GM19455 (cell line): ENCODE measurements at regions not wholly inside any gene's neighbourhood (a gene's known extent, or its start where the extent isn't known, plus 50 kb on each side); places are given as distances from the start of the nearest gene placed in this dataset.
"Not testable (repeated sequence)": the region's sequence is repeated elsewhere in the genome, so short reads cannot be mapped to it uniquely, and the experiment has no call there.

ENCODE experiments used
- ATAC-seq: cut with Tn5 transposase; IDR thresholded peaks from one replicate; pipeline ENCODE4 v1.9.1; 2021; ENCODE audit not compliant: unreplicated experiment

DNA sequence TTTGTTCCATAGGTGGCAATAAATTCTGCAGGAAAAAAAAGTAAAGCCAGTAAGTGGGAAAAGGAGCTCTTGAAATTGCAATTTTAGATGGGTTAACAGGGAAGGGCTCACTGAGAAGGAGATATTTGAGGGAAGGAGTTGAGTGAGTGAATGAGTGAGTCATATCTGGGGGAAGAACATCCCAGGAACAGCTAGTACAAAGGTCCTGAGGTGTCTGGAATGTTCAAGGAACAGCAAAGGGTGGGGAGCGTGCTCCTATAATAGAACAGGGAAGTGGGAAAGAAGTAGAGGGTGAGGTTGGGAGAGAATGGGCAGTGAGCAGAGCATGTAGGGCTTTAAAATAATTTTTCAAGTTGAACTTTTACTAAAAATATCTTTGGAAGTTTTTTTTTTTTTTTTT lies 68.0 kb upstream of the PSME4 start:
- ATAC-seq: no peak

DNA sequence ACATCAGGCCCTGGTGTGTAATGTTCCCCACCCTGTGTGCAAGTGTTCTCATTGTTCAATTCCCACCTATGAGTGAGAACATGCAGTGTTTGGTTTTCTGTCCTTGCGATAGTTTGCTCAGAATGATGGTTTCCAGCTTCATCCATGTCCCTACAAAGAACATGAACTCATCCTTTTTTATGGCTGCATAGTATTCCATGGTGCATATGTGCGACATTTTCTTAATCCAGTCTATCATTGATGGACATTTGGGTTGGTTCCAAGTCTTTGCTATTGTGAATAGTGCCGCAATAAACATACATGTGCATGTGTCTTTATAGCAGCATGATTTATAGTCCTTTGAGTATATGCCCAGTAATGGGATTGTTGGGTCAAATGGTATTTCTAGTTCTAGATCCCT lies 60.5 kb upstream of the PSME4 start:
- ATAC-seq: not testable (repeated sequence)

DNA sequence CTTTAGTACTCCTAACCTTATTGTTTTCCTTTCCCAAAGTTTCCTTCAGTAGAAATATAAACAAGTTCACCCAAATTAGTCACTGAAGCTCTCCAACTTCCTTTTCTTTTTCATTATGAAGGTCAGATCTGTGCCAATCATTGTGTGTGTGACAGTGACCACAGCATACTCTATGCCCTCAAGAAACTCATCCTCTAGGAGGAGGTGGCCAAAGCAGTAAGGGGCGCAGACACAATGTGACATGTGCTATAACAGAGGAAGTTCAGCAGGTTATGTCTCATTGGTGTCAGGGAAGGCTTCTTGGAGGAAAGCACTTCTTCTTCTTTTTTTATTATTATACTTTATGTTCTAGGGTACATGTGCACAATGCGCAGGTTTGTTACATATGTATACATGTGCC lies 60.0 kb upstream of the PSME4 start:
- no peak for ATAC-seq

DNA sequence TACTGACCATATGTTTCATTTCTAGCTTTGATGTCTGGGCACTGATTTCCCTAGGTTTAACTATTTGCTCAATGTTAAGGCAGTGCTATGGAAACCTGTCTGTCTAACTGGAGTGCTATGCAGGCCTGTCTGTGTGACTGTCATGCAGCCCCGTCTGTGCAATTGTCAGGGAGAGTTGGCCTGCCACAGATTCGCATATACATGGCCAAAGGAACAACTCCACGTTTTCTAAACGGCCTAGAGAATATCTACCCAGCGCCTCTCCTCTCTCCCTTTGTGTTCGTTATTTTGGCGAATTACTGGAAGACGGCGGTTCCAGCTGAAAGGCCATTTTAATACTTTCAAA lies 59.6 kb upstream of the PSME4 start:
- ATAC-seq: no peak

DNA sequence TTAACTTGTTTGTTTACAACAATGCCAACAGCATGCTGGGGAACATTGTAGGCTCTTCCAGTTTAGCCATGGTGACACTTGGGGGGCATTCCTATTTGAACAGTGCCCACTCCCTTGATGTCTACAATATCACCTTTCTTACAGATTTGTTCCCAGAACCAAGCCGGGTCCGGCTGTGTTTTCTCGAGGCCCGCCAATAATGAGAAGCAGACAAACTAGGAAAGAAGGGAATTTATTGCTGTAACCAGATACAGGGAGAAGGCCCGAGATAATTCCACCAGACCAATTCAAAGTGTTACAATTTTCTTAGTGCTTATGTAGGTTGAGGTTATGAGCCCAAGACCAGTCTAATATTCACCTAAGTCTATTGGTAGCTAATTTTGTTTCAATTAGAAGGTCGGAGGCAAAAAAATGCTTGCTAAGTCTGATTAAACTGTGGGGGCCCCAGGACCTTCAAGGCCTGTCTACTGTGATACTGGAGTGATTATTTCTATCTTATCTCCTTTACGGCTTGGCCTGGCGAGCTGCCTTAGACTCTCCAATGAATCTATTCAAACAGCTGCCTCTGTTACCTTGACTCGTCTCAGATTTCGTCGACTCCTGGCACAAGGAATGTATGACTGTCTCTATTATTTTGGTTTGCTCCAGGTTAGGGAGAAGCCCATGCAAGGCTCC lies 59.1 kb upstream of the PSME4 start:
- ATAC-seq: no peak

DNA sequence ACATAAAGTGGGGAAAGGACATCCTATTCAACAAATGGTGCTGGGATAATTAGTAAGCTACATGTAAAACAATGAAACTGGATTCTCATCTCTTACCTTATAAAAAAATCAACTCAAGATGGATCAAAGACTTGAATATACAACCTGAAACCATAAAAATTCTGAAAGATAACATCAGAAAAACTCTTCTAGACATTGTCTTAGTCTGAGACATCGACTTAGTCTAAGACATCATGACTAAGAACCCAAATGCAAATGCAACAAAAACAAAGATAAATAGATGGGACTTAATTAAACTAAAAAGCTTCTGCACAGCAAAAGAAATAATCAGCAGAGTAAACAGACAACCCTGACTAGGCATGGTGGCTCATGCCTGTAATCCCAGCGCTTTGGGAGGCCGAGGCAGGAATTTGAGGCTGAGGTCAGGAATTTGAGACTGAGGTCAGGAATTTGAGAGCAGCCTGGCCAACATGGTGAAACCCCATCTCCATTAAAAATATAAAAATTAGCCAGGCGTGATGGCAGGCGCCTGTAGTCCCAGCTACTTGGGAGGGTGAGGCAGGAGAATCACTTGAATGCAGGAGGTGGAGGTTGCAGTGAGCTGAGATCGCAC lies 54.8 kb upstream of the PSME4 start:
- ATAC-seq: not testable (repeated sequence)

DNA sequence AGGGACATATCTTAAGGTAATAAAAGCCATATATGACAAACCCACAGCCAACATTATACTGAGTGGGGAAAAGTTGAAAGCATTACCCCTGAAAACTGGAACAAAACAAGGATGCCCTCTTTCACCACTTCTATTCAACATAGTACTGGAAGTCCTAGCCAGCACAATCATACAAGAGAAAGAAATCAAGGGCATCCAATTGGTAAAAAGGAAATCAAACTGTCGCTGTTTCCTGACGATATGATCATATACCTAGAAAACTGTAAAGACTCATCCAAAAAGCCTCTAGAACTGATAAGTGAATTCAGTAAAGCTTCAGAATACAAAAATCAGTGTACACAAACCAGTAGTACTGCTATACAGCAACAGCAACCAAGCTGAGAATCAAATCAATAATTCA lies 53.8 kb upstream of the PSME4 start:
- ATAC-seq: no peak

DNA sequence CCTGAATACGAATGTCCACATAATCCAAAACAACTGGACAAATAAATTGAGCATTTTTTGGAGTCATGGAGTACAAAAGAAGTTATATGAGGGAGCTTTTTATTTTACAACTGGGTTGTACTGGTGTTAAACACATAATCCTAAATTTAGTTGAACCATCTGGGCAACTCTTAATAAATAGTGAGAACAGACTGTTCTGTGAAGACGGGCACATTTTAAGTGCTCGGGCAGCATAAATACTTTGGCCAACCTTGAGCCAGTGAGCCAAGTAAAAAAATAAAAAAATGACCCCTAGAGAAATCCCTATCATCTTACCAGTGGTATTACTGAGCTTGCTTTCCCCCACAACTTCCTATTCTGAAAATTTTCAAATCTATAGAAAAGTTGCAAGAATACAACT lies 50.9 kb upstream of the PSME4 start:
- no peak for ATAC-seq

DNA sequence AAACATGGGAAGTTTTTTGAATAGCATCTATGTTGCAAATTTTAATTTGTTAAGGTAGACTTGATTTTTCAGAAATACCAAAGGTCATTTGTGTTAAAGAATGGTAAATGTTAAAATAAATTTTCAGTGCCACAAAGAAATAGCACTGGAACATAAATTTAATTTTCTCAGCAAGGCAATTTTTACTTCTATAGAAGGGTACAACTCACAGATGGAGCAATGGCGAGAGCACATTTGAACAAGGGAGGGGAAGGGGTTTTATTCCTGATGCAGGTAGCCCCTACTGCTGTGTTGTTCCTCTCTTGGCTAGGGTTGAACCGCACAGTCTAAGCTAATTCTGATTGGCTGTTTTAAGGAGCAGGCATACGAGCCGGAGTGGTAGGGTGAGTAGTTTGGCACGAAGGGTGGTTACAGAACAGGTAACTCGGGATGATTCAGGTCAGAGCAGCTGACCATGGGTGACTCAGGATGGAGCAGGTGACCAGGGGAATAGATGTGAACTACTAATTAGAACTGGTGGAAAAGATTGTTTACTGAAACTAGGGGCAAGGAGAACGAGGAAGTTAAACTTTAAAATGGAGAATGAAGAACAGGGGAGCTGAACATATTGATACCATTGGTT lies 50.1 kb upstream of the PSME4 start:
- no peak for ATAC-seq
